ENCODE measurements at regions not wholly inside any gene's neighbourhood (a gene's known extent, or its start where the extent isn't known, plus 50 kb on each side); places are given as distances from the start of the nearest gene placed in this dataset.

DNA sequence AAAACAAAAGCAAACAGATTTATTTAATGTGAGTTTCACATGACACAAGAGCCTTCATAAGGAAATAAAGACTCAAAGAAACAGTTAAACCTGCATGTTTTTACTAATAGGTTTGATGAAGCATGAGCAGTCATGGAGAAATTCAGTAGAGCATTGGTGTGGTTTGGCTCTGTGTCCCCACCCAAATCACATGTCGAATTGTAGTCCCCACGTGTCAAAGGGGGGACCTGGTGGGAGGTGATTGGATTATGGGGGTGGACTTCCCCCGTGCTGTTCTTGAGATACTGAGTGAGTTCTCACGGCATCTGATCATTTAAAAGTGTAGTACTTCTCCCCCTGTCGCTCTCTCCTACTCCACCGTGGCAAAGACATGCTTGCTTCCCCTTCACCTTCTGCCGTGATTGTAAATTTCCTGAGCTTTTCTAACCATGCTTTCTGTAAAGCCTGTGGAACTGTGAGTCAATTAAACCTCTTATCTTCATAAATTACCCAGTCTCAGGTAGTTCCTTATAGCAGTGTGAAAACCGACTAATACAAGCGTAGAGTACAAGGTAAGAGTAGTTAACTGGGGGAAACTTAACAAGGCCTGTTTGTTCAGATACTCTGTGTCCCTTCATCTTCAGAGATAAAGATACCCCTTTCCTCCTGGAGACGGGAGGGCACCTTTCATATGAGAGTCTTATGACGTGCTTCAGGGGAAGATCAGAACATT, 354.8 kb downstream of the SIPA1L2 start:
- CTCF ChIA-PET (ENCODE audit: low intra/inter-chr PET ratio) = no interaction called here
- H3K27me3 ChIP-seq (ENCODE audit: control insufficient read depth in 2 of 2, insufficient read depth in 2 of 2, low read length in 2 of 2) = no peaks in the 10 kb centered on the region
- ATAC-seq = no peak
- BruUV-seq (replicated peaks) = no TSS peak
- no peaks in the 10 kb centered on the region for H3K9me3 ChIP-seq (replicated peaks; ENCODE audit: control insufficient read depth, insufficient read depth, low read depth, low read length)
- H3K79me2 ChIP-seq (ENCODE audit: control insufficient read depth, insufficient read depth, low read length) = no peaks in the 10 kb centered on the region
- no peak for TF ChIP-seq OTX1 (CRISPR knock-in tag; IDR thresholded peaks at IDR 0.05)
- TF ChIP-seq ZBTB40 (IDR thresholded peaks at IDR 0.05) = no peak
- TF ChIP-seq ZBTB40 (CRISPR knock-in tag; IDR thresholded peaks at IDR 0.05) = no peak
- no peak for TF ChIP-seq HCFC1 (IDR thresholded peaks at IDR 0.05; ENCODE audit: low read depth, low read length)
- TF ChIP-seq FOSL1 (tag; conservative IDR thresholded peaks at IDR 0.05) = no peak
- H3K4me3 ChIP-seq = no peak overlapping the region
- no peak overlapping the region for H3K4me2 ChIP-seq (ENCODE audit: insufficient read depth, low read length)
- POLR2A ChIA-PET = no interaction called here
- H2AFZ ChIP-seq (ENCODE audit: low read depth, low read length) = no peak overlapping the region
- no peak for DNase-seq (ENCODE audit: extremely low read depth in 1 of 4, low spot score in 3 of 4)
- in situ Hi-C loops (cut with MboI) (no loop called here), intact Hi-C loops (cut with micrococcal nuclease) (no loop called here)
- 2% methylated on average over 11 of the region's 11 CpGs for WGBS (ENCODE audit: insufficient coverage, low coverage, missing lambda C conversion rate)
- H3K36me3 ChIP-seq (ENCODE audit: control insufficient read depth, insufficient read depth, low read length) = no peaks in the 10 kb centered on the region
- no peaks in the 10 kb centered on the region for H3K4me1 ChIP-seq (replicated peaks in 1 of 2; ENCODE audit: control insufficient read depth in 2 of 2, insufficient read depth in 2 of 2, low read length in 2 of 2)
- FAIRE-seq = no peak
- no peaks in the 10 kb centered on the region for H4K20me1 ChIP-seq (replicated peaks; ENCODE audit: control insufficient read depth, insufficient read depth, low read length)
- H3K9me1 ChIP-seq (ENCODE audit: control insufficient read depth, insufficient read depth, low read length) = no peaks in the 10 kb centered on the region
- H3K27ac ChIP-seq (ENCODE audit: extremely low read depth, low read depth, low read length) = no peak overlapping the region
- no peak overlapping the region for H3K9ac ChIP-seq (ENCODE audit: insufficient read depth in 1 of 2, low read depth in 2 of 2, low read length in 2 of 2)

Data from K562 (cell line).